NB4 (cell line): ENCODE measurements at regions not wholly inside any gene's neighbourhood (a gene's known extent, or its start where the extent isn't known, plus 50 kb on each side); places are given as distances from the start of the nearest gene placed in this dataset.

Source experiments
- MYC ChIP-seq: IDR thresholded peaks from 2 replicates; pipeline ENCODE4 v1.6.1; 2011; ENCODE audit warnings: low read depth, low read length
- POLR2A ChIP-seq: IDR thresholded peaks from 2 replicates; pipeline ENCODE4 v1.6.1; 2011; ENCODE audit warnings: mild to moderate bottlenecking; ENCODE audit not compliant: insufficient read length; ENCODE audit errors: extremely low read depth
- TF ChIP-seq, protein P1 (sequence below): IDR thresholded peaks from one replicate; pipeline ENCODE4 v1.5.1; 2012; ENCODE audit warnings: low read depth, low read length

DNA sequence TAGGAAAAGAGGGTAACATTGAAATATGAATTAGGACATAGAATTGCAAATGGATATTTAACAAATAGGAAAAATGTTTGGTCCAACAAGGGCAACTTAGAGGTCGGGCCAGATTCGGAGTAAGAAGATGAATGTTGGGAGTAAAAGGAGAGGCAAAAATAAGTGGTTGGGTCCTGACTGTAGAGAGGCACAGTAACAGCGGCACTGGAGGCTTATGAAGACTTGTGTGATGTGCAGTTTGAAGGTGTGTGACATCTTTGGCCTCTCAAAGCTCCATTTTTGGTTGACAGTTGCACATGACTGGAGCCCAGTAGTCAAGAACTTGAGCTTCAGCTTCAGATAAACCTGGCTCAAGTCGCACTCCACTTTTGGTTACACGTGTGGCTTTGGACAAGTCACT lies 109.9 kb upstream of the PAXBP1 start:
- TF ChIP-seq, protein P1, sequence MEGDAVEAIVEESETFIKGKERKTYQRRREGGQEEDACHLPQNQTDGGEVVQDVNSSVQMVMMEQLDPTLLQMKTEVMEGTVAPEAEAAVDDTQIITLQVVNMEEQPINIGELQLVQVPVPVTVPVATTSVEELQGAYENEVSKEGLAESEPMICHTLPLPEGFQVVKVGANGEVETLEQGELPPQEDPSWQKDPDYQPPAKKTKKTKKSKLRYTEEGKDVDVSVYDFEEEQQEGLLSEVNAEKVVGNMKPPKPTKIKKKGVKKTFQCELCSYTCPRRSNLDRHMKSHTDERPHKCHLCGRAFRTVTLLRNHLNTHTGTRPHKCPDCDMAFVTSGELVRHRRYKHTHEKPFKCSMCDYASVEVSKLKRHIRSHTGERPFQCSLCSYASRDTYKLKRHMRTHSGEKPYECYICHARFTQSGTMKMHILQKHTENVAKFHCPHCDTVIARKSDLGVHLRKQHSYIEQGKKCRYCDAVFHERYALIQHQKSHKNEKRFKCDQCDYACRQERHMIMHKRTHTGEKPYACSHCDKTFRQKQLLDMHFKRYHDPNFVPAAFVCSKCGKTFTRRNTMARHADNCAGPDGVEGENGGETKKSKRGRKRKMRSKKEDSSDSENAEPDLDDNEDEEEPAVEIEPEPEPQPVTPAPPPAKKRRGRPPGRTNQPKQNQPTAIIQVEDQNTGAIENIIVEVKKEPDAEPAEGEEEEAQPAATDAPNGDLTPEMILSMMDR = no peak
- TF ChIP-seq POLR2A (no peak), MYC (no peak)
